ENCODE measurements at regions not wholly inside any gene's neighbourhood (a gene's known extent, or its start where the extent isn't known, plus 50 kb on each side); places are given as distances from the start of the nearest gene placed in this dataset.
A peak's percentile ranks its signal among the peaks of the same experiment; 100 is the strongest.

GRCh38 chr14:38868399-38869290 is 234.4 kb downstream of the SEC23A start:
- Histone ChIP-seq H3K4me1 (ENCODE audit: control insufficient read depth in 1 of 2, insufficient read depth in 1 of 2, low read depth in 1 of 2, low read length in 1 of 2) (peaks cover 25 to 33% of the 10 kb centered on the region in 2 experiments), H3K27ac (no peak overlapping the region), H3K27me3 (no peaks in the 10 kb centered on the region), H3K9me3 (no peaks in the 10 kb centered on the region), H3K4me3 (ENCODE audit: low read depth in 1 of 2, low read length in 1 of 2) (no peak overlapping the region), H3K36me3 (no peaks in the 10 kb centered on the region)
- no peak for TF ChIP-seq CTCF (IDR thresholded peaks at IDR 0.05)

GRCh38 chr14:38867561-38868150 is 235.4 kb downstream of the SEC23A start:
- Histone ChIP-seq H3K4me3 (ENCODE audit: low read depth in 1 of 2, low read length in 1 of 2) (peak overlapping the region in 1 of 2 experiments; percentile 26), H3K27ac (peak overlapping the region; percentile 54), H3K36me3 (no peaks in the 10 kb centered on the region), H3K9me3 (no peaks in the 10 kb centered on the region), H3K27me3 (no peaks in the 10 kb centered on the region), H3K4me1 (ENCODE audit: control insufficient read depth in 1 of 2, insufficient read depth in 1 of 2, low read depth in 1 of 2, low read length in 1 of 2) (peaks cover 18 to 27% of the 10 kb centered on the region in 2 experiments)
- peak; percentile 81 for TF ChIP-seq CTCF (IDR thresholded peaks at IDR 0.05)

- peak overlapping the region; percentile 54 for H3K27ac ChIP-seq
- no peaks in the 10 kb centered on the region for H3K9me3 ChIP-seq
- H3K36me3 ChIP-seq: no peaks in the 10 kb centered on the region
- peaks cover 18 to 27% of the 10 kb centered on the region in 2 experiments for H3K4me1 ChIP-seq (ENCODE audit: control insufficient read depth in 1 of 2, insufficient read depth in 1 of 2, low read depth in 1 of 2, low read length in 1 of 2)
- TF ChIP-seq CTCF (IDR thresholded peaks at IDR 0.05): no peak
- H3K27me3 ChIP-seq: no peaks in the 10 kb centered on the region
- no peak overlapping the region for H3K4me3 ChIP-seq (ENCODE audit: low read depth in 1 of 2, low read length in 1 of 2)
These were observed 236.6 kb downstream of the SEC23A start for GRCh38 chr14:38866461-38866860.

- Histone ChIP-seq H3K27ac (no peak overlapping the region), H3K4me3 (ENCODE audit: low read depth in 1 of 2, low read length in 1 of 2) (no peak overlapping the region), H3K4me1 (ENCODE audit: control insufficient read depth in 1 of 2, insufficient read depth in 1 of 2, low read depth in 1 of 2, low read length in 1 of 2) (peaks cover 15 to 22% of the 10 kb centered on the region in 2 experiments), H3K36me3 (no peaks in the 10 kb centered on the region), H3K27me3 (no peaks in the 10 kb centered on the region), H3K9me3 (no peaks in the 10 kb centered on the region)
- TF ChIP-seq CTCF (IDR thresholded peaks at IDR 0.05): no peak
These were observed 240.7 kb downstream of the SEC23A start for GRCh38 chr14:38862366-38862765.

- H3K36me3 ChIP-seq: no peaks in the 10 kb centered on the region
- H3K27me3 ChIP-seq: no peaks in the 10 kb centered on the region
- no peak for TF ChIP-seq CTCF (IDR thresholded peaks at IDR 0.05)
- no peak overlapping the region for H3K27ac ChIP-seq
- H3K4me1 ChIP-seq (ENCODE audit: control insufficient read depth in 1 of 2, insufficient read depth in 1 of 2, low read depth in 1 of 2, low read length in 1 of 2): peaks cover 0 to 4% of the 10 kb centered on the region in 2 experiments
- H3K4me3 ChIP-seq (ENCODE audit: low read depth in 1 of 2, low read length in 1 of 2): no peak overlapping the region
- H3K9me3 ChIP-seq: no peaks in the 10 kb centered on the region
These were observed 242.5 kb downstream of the SEC23A start for GRCh38 chr14:38860530-38860929.

Measured in neutrophil (primary cell).